ENCODE measurements at regions not wholly inside any gene's neighbourhood (a gene's known extent, or its start where the extent isn't known, plus 50 kb on each side); places are given as distances from the start of the nearest gene placed in this dataset.

- Mint-ChIP-seq H3K9me3 (no peaks in the 10 kb centered on the region), H3K4me3 (no peak overlapping the region), H3K27me3 (ENCODE audit: low read depth, poor library complexity) (no peaks in the 10 kb centered on the region), H3K36me3 (ENCODE audit: low read depth) (no peaks in the 10 kb centered on the region), H3K4me1 (no peaks in the 10 kb centered on the region), H3K27ac (no peak overlapping the region)
- TF ChIP-seq CTCF (IDR thresholded peaks at IDR 0.05) = no peak
- DNase-seq = no peak
Measured at GRCh38 chr21:21631961-21632360, 633.8 kb downstream of the NCAM2 start.

GRCh38 chr21:21632926-21633325, 634.7 kb downstream of the NCAM2 start:
- Mint-ChIP-seq H3K9me3 (peaks cover 1% of the 10 kb centered on the region), H3K27ac (no peak overlapping the region), H3K4me1 (no peaks in the 10 kb centered on the region), H3K36me3 (ENCODE audit: low read depth) (no peaks in the 10 kb centered on the region), H3K4me3 (no peak overlapping the region), H3K27me3 (ENCODE audit: low read depth, poor library complexity) (no peaks in the 10 kb centered on the region)
- TF ChIP-seq CTCF (IDR thresholded peaks at IDR 0.05) = no peak
- no peak for DNase-seq

- no peaks in the 10 kb centered on the region for H3K36me3 Mint-ChIP-seq (ENCODE audit: low read depth)
- no peaks in the 10 kb centered on the region for H3K27me3 Mint-ChIP-seq (ENCODE audit: low read depth, poor library complexity)
- no peak for TF ChIP-seq CTCF (IDR thresholded peaks at IDR 0.05)
Measured at GRCh38 chr21:21661741-21662140, 663.5 kb downstream of the NCAM2 start.

GRCh38 chr21:21662776-21663175, 664.6 kb downstream of the NCAM2 start:
- DNase-seq = no peak

More at GRCh38 chr21:21661741-21662140, 663.5 kb downstream of the NCAM2 start:
- no peaks in the 10 kb centered on the region for H3K9me3 Mint-ChIP-seq
- no peak for DNase-seq
- no peak overlapping the region for H3K27ac Mint-ChIP-seq
- H3K4me3 Mint-ChIP-seq = no peak overlapping the region
- H3K4me1 Mint-ChIP-seq = no peaks in the 10 kb centered on the region

GRCh38 chr21:21664871-21665270, 666.7 kb downstream of the NCAM2 start:
- Mint-ChIP-seq H3K27me3 (ENCODE audit: low read depth, poor library complexity) (no peaks in the 10 kb centered on the region), H3K4me3 (no peak overlapping the region), H3K27ac (no peak overlapping the region), H3K9me3 (no peaks in the 10 kb centered on the region), H3K36me3 (ENCODE audit: low read depth) (no peaks in the 10 kb centered on the region), H3K4me1 (no peaks in the 10 kb centered on the region)
- no peak for TF ChIP-seq CTCF (IDR thresholded peaks at IDR 0.05)
- DNase-seq = no peak

More at GRCh38 chr21:21662776-21663175, 664.6 kb downstream of the NCAM2 start:
- Mint-ChIP-seq H3K36me3 (ENCODE audit: low read depth) (no peaks in the 10 kb centered on the region), H3K27ac (no peak overlapping the region), H3K4me1 (no peaks in the 10 kb centered on the region), H3K27me3 (ENCODE audit: low read depth, poor library complexity) (no peaks in the 10 kb centered on the region), H3K9me3 (no peaks in the 10 kb centered on the region), H3K4me3 (no peak overlapping the region)
- no peak for TF ChIP-seq CTCF (IDR thresholded peaks at IDR 0.05)

- TF ChIP-seq CTCF (IDR thresholded peaks at IDR 0.05) = no peak
- DNase-seq = no peak
- H3K4me1 Mint-ChIP-seq = no peaks in the 10 kb centered on the region
Measured at GRCh38 chr21:21666689-21667088, 668.5 kb downstream of the NCAM2 start.

More at GRCh38 chr21:21666689-21667088, 668.5 kb downstream of the NCAM2 start:
- H3K4me3 Mint-ChIP-seq = no peak overlapping the region
- no peaks in the 10 kb centered on the region for H3K36me3 Mint-ChIP-seq (ENCODE audit: low read depth)
- no peaks in the 10 kb centered on the region for H3K9me3 Mint-ChIP-seq
- H3K27ac Mint-ChIP-seq = no peak overlapping the region
- H3K27me3 Mint-ChIP-seq (ENCODE audit: low read depth, poor library complexity) = no peaks in the 10 kb centered on the region

Measured in nephron progenitor cell (in vitro differentiated cells).